ENCODE measurements at regions not wholly inside any gene's neighbourhood (a gene's known extent, or its start where the extent isn't known, plus 50 kb on each side); places are given as distances from the start of the nearest gene placed in this dataset.

GRCh38 chr4:108360754-108361445, 192.2 kb upstream of the LEF1 start:
- peak; percentile 87 for DNase-seq

- DNase-seq, result no peak
These were observed 191.4 kb upstream of the LEF1 start for GRCh38 chr4:108359986-108360681.

DNA sequence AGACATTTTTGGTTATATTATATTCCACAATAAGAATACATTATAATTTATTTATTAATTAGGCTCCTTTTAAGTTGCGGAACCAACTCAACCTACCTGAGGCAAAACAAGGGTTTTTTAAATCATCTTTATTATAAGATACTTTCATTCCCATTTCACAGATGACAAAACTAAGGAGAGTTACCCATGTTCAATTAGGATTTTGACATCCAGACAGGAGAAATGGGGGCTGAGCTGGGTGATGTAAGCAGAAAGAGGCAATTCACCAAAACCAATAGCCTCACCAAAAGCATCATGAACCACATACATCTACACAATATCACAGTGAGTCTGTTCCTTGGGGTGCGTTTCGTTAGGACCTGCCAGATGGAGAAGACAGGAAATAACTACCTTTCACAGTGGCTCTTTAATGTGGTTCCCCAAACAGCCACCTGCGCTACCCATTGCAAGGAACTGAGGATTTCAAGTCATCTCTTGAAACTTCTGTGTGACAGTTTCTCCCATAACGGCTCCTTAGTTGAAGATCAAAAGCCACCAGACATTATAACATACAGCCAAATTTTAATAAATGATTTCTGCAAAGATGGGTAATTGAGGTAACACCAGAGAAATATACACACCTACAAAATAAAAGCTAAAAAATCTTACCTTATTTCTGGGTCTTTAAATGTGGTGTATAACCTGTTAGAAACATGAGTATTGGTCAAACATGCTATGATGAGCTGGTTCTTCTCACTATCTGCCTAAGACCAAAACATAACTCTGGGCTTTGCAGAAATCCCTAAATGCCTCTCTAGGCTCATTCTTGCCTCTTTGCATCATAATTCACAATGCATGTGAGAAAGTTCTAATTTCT, 190.6 kb upstream of the LEF1 start:
- DNase-seq, result no peak

DNA sequence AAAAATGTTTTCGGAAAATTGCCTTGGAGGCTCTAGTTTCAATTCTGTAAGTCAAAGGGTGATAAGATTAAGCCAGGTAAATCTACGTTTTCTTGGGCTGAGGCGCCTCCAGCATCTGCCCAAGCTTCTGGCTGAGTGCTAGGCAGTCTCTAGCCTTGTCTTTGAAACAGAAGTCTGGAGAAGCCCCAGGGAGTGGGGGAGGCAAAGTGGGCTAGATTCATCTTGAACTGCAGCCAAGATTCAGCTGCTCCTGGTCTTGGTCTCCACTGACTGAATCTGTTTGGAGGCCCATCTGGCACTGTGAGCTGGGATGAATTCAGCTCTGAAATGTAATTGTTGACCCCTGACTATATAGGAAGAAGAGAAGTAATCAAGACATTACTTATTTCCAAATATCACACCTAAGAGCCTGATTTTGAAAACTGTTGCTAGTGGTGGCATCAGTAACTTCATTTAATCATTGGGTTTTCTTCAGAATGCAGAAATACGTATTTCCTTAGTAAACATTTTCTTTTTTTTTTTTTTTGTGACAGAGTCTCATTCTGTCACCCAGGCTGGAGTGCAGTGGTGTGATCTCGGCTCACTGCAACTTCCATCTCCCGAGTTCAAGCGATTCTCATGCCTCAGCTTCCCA, 187.3 kb upstream of the LEF1 start:
- no peak for DNase-seq

- DNase-seq, result no peak
These were observed 186.6 kb upstream of the LEF1 start for GRCh38 chr4:108355186-108355901.

GRCh38 chr4:108352664-108353308, 184.1 kb upstream of the LEF1 start:
- no peak for DNase-seq

DNA sequence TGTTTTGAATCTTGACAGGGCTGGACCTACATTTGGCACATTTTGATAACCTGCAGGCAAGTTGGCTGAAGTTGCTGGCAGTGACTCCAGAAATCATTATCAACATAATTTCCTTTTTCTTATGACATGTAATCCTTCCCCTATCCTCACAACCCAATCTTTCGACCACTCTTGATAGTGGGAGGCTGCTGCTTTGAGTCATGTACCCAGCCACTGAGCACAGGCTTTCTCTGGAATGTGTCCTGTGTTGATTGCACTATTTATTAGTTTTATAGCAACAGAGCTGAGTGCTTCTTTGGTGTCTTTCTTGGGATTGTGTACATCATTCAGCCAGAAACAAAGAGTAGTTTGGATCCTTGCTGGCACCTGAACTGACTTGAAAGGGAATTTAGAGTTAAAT, 183.1 kb upstream of the LEF1 start:
- DNase-seq, result peak; percentile 23

DNA sequence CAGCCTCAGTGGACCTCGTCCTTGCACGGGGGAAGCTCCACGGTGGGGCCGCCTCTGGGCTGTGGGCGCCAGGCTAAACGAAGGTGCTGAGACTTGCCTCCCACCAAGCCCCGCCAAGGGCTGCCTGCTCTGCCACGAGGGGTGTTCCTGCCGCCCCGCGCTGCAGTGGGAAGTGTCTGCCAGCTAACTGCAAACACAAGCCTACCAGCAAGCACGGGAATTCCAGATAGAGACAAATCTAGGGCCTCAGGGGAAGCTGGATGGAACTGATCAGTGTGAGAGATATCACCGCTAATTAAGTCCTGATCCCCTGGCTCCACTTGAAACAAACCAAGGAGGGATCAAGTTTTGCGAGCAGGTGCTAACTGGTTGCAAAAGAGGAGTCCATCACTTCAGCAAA, 181.6 kb upstream of the LEF1 start:
- DNase-seq, result no peak

- DNase-seq, result peak; percentile 38
These were observed 178.1 kb upstream of the LEF1 start for GRCh38 chr4:108346818-108347210.

GRCh38 chr4:108345862-108346817, 177.4 kb upstream of the LEF1 start:
- DNase-seq, result peak; percentile 86

- no peak for DNase-seq
These were observed 173.7 kb upstream of the LEF1 start for GRCh38 chr4:108342325-108342970.

GRCh38 chr4:108337923-108338322, 169.2 kb upstream of the LEF1 start:
- peak; percentile 38 for DNase-seq

- DNase-seq, result peak; percentile 71
These were observed 167.3 kb upstream of the LEF1 start for GRCh38 chr4:108336076-108336475.

DNA sequence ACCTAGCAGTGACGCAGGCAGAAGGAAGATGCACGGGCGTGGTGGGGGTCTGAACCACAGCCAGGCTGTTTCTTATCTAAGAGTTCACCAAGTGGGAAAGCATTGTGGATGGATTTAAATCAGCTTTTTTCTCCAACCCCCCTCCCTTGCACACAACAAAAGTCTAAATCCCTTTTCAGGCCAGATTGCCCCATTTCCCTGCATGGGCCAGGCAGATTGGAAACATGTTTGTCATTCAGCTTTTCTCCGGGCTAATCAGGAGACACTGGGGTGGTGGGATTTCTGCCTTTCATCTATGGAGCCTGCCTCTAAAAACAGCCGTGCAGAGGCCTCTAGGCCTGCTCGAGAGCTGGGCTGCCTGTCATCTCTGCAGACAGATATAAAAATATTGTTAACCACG, 166.3 kb upstream of the LEF1 start:
- no peak for DNase-seq

- no peak for DNase-seq
These were observed 165.3 kb upstream of the LEF1 start for GRCh38 chr4:108334031-108334430.

GRCh38 chr4:108333353-108333942, 164.7 kb upstream of the LEF1 start:
- DNase-seq, result no peak

DNA sequence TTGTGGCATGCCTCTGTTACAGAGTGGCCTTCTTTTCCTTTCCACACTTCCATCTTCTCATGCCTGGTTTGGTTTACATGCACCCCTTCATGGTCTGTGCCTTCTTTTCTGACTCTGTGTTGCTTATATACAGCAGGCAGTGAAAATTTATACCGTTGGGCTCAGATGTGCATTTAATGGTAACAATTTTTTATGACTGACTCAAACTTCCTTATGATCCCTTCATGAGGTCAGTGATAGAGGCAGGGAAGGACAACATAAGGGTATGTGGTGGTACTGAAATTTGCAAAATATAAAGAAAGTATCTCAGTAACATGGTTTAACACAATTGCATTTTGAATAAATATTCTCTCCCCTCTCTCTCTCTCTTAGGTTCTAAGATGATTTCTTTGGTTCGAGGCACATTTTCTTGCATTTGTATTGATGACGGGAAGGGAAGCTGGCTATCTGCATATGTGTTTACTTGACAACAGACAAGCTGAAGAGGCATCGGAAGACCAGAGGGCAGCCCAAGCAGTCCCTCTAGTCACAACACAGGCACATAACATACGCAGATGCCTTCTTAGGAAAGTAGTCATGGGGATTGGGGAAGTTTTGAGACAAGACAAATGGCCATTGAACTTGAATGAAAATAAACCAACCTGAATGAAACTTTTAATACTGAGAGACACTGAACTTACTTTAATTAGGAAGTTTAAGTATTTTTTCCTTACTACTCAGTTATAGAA, 163.3 kb upstream of the LEF1 start:
- DNase-seq, result no peak

GRCh38 chr4:108328383-108328732, 159.6 kb upstream of the LEF1 start:
- DNase-seq, result no peak

Data from fibroblast of skin of scalp (primary cell).